ENCODE measurements at regions not wholly inside any gene's neighbourhood (a gene's known extent, or its start where the extent isn't known, plus 50 kb on each side); places are given as distances from the start of the nearest gene placed in this dataset.

GRCh38 chr15:36301947-36302346 lies 277.5 kb upstream of the CDIN1 start:
- ATAC-seq (ENCODE audit: low read depth) (no peak), DNase-seq (no peak)
- in situ Hi-C loops (cut with MboI; ENCODE audit: low sequenced_read_pairs) (no loop called here), dilution Hi-C loops (cut with HindIII; ENCODE audit: low sequenced_read_pairs, unreplicated experiment) (no loop called here), intact Hi-C loops (cut with micrococcal nuclease) (no loop called here)
- H3K27me3 ChIP-seq (ENCODE audit: control insufficient read depth, insufficient read depth, low read length): no peaks in the 10 kb centered on the region
- H3K9me3 ChIP-seq (ENCODE audit: control insufficient read depth, insufficient read depth, low read length): no peaks in the 10 kb centered on the region
- H3K4me2 ChIP-seq (ENCODE audit: low read depth, low read length): no peak overlapping the region
- H3K4me3 ChIP-seq (ENCODE audit: insufficient read depth, low read depth, low read length): no peak overlapping the region
- ChIA-PET POLR2A (ENCODE audit: unreplicated experiment) (no interaction called here), CTCF (no interaction called here)
- H2BK20ac ChIP-seq (ENCODE audit: low read depth, low read length): no peak overlapping the region
- no TSS peak for BruUV-seq (replicated peaks)
- H3K27ac ChIP-seq (ENCODE audit: insufficient read depth, low read length): no peak overlapping the region
- no peaks in the 10 kb centered on the region for H3K79me1 ChIP-seq (ENCODE audit: low read depth in 1 of 2, low read length in 2 of 2)
- H3K18ac ChIP-seq (ENCODE audit: low read depth, low read length): no peak overlapping the region
- no peak overlapping the region for H4K8ac ChIP-seq (ENCODE audit: low read depth in 2 of 2, low read length in 2 of 2)
- H3K9ac ChIP-seq (ENCODE audit: low read depth, low read length): no peak overlapping the region
- no peak overlapping the region for H2BK120ac ChIP-seq (ENCODE audit: low read depth, low read length)
- no peaks in the 10 kb centered on the region for H3K9me1 ChIP-seq (ENCODE audit: insufficient read depth, low read length)
- H2AK9ac ChIP-seq (replicated peaks; ENCODE audit: low read depth, low read length, poor library complexity): no peak overlapping the region
- H3K4me1 ChIP-seq (ENCODE audit: control insufficient read depth, insufficient read depth, low read length): no peaks in the 10 kb centered on the region
- no peak overlapping the region for H2BK5ac ChIP-seq (ENCODE audit: low read depth, low read length, poor library complexity, severe bottlenecking)
- H4K20me1 ChIP-seq (ENCODE audit: insufficient read depth, low read length): no peaks in the 10 kb centered on the region
- WGBS, 2 experiments (ENCODE audit: extremely low coverage in 2 of 2, insufficient read length in 1 of 2): no CpG with 5 or more reads among the region's 5 CpGs
- no peak overlapping the region for H4K91ac ChIP-seq (ENCODE audit: insufficient read depth, low read depth, low read length)
- H3K23ac ChIP-seq (ENCODE audit: low read depth, low read length): no peak overlapping the region
- no peak overlapping the region for H4K5ac ChIP-seq (ENCODE audit: low read depth, low read length)
- H3K36me3 ChIP-seq (ENCODE audit: control insufficient read depth, insufficient read depth, low read length): no peaks in the 10 kb centered on the region
- H3K14ac ChIP-seq (replicated peaks; ENCODE audit: low read depth, low read length): no peak overlapping the region
- H3K56ac ChIP-seq (ENCODE audit: extremely low read depth, insufficient read depth, low read length): no peak overlapping the region
- no peak overlapping the region for H2BK15ac ChIP-seq (ENCODE audit: low read depth, low read length)
- H3K4ac ChIP-seq (ENCODE audit: low read depth, low read length): no peak overlapping the region
- H2AFZ ChIP-seq (replicated peaks; ENCODE audit: low read length, poor library complexity): no peak overlapping the region
- no peak overlapping the region for H2AK5ac ChIP-seq (ENCODE audit: low read depth, low read length)
- TF ChIP-seq CEBPB (IDR thresholded peaks at IDR 0.05; ENCODE audit: low read depth, low read length): no peak
- TF ChIP-seq MAZ (IDR thresholded peaks at IDR 0.05; ENCODE audit: borderline replicate concordance, low read depth, low read length): no peak
- TF ChIP-seq USF2 (IDR thresholded peaks at IDR 0.05; ENCODE audit: low read depth, low read length): no peak
- no peak for TF ChIP-seq NFE2L2 (IDR thresholded peaks at IDR 0.05; ENCODE audit: low read depth, low read length)
- TF ChIP-seq RFX5 (IDR thresholded peaks at IDR 0.05; ENCODE audit: low read depth, low read length): no peak
- TF ChIP-seq MAFK (IDR thresholded peaks at IDR 0.05; ENCODE audit: low read depth, low read length): no peak

All from IMR-90 (cell line).